IPS DF 6.9 (cell line): ENCODE measurements at regions not wholly inside any gene's neighbourhood (a gene's known extent, or its start where the extent isn't known, plus 50 kb on each side); places are given as distances from the start of the nearest gene placed in this dataset.

Source experiments
- DNase-seq: peaks from one replicate; pipeline ENCODE4 v3.0.0-alpha.2; 2013; ENCODE audit warnings: low read depth, low spot score
- H3K27ac ChIP-seq: one replicate; pipeline ENCODE4 v1.5.1; 2013; ENCODE audit warnings: low read length, control low read depth
- H3K27me3 ChIP-seq: 2 replicates; pipeline ENCODE4 v1.6.1; 2013; ENCODE audit warnings: mild to moderate bottlenecking, low read length; ENCODE audit not compliant: control insufficient read depth, insufficient read depth
- H3K36me3 ChIP-seq: 2 replicates; pipeline ENCODE4 v1.6.1; 2013; ENCODE audit warnings: low read length; ENCODE audit not compliant: control insufficient read depth, insufficient read depth
- H3K4me1 ChIP-seq: 2 replicates; pipeline ENCODE4 v1.6.1; 2013; ENCODE audit warnings: low read length; ENCODE audit not compliant: control insufficient read depth, insufficient read depth
- H3K4me3 ChIP-seq: 2 replicates; pipeline ENCODE4 v1.5.1; 2013; ENCODE audit warnings: mild to moderate bottlenecking, low read length
- H3K9me3 ChIP-seq: 2 replicates; pipeline ENCODE4 v1.6.1; 2013; ENCODE audit warnings: low read length, inconsistent platforms; ENCODE audit not compliant: control insufficient read depth, insufficient read depth
- WGBS: extraction: QIAGEN DNeasy Blood & Tissue Kit; methylation state at CpG from one replicate; pipeline ENCODE4 v1.1.7; 2013; ENCODE audit warnings: mixed read lengths, missing lambda C conversion rate; ENCODE audit not compliant: insufficient read length, insufficient coverage; 5-methylcytosine and 5-hydroxymethylcytosine counted together

DNA sequence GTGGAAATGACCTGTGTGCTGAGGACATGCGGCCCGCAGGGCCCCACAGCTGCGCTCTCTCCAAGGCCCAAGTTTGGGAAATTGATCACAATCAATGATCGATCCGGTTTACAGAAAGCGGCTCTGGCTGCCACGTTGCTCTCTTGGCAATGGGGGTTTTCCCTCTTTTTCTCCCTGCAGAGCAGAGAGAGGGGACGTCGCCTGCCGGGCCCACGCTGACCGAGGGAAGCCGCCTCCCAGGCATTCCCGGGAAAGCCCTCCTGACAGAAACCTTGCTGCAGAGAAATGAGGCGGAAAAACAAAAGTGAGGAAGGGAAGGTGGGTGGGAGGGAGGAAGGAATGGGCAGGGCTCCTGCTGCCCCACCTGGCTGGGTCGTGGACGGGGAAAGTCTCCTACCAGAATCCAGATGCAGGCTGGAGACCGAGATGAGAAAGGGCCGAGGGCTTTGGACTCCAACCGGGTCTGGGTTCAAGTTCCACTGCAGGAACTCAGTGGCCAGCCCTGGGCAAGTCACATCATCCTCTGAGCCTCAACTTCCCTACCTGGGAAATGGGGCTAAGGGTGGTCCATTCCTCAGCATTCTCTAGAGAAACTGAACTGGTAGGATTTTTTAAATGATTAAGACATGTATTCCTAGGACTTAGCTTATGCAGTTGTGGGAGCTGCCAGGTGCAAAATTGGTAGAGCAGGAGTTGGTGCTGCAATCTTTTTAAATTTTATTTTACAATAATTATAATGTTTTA is 75.5 kb downstream of the PHETA1 start:
- no CpG with 5 or more reads among the region's 20 CpGs for WGBS
- H3K4me1 ChIP-seq = no peaks in the 10 kb centered on the region; the same call in 1 of the 2 replicates
- H3K27ac ChIP-seq = no peak overlapping the region
- no peaks in the 10 kb centered on the region for H3K27me3 ChIP-seq
- H3K4me3 ChIP-seq = no peak overlapping the region
- H3K36me3 ChIP-seq = no peaks in the 10 kb centered on the region
- DNase-seq = no peak
- no peaks in the 10 kb centered on the region for H3K9me3 ChIP-seq

DNA sequence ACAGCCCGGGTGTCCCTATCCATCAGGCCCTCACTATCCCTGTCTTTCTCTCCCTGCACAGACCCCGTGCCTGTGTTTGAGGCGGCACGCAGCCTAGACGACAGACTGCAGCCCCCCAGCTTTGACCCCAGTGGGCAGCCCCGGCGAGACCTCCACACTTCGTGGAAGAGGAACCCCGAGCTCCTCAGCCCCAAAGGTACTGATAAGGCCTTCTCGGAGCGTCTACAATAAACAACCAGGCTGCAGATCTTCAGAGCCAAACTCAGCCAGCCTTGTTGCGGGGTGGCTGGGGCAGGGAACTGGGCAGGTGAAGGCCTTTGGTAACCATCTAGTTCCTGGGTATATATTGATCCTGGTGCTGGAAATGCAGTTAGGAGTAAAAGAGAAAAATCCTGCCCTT is 77.5 kb downstream of the PHETA1 start:
- Histone ChIP-seq H3K9me3 (no peaks in the 10 kb centered on the region), H3K4me1 (no peaks in the 10 kb centered on the region), H3K27ac (no peak overlapping the region), H3K4me3 (no peak overlapping the region), H3K36me3 (no peaks in the 10 kb centered on the region), H3K27me3 (no peaks in the 10 kb centered on the region)
- no peak for DNase-seq
- no CpG with 5 or more reads among the region's 12 CpGs for WGBS

GRCh38 chr12:111288771-111289170 is 80.1 kb downstream of the PHETA1 start:
- no peak overlapping the region for H3K27ac ChIP-seq
- no CpG with 5 or more reads among the region's 10 CpGs for WGBS

GRCh38 chr12:111287125-111287900 is 81.6 kb downstream of the PHETA1 start:
- H3K27me3 ChIP-seq = no peaks in the 10 kb centered on the region
- H3K4me3 ChIP-seq = no peak overlapping the region
- H3K27ac ChIP-seq = no peak overlapping the region
- peaks cover 5% of the 10 kb centered on the region for H3K4me1 ChIP-seq
- WGBS = no CpG with 5 or more reads among the region's 34 CpGs
- no peaks in the 10 kb centered on the region for H3K9me3 ChIP-seq
- no peak for DNase-seq
- no peaks in the 10 kb centered on the region for H3K36me3 ChIP-seq

More at GRCh38 chr12:111288771-111289170, 80.1 kb downstream of the PHETA1 start:
- H3K27me3 ChIP-seq = no peaks in the 10 kb centered on the region
- H3K9me3 ChIP-seq = no peaks in the 10 kb centered on the region
- H3K4me1 ChIP-seq = peaks cover 5% of the 10 kb centered on the region
- no peak overlapping the region for H3K4me3 ChIP-seq
- DNase-seq = no peak
- no peaks in the 10 kb centered on the region for H3K36me3 ChIP-seq

GRCh38 chr12:111285200-111285599 is 83.7 kb downstream of the PHETA1 start:
- DNase-seq = no peak
- Histone ChIP-seq H3K27me3 (no peaks in the 10 kb centered on the region), H3K27ac (no peak overlapping the region), H3K9me3 (no peaks in the 10 kb centered on the region), H3K36me3 (no peaks in the 10 kb centered on the region), H3K4me3 (no peak overlapping the region), H3K4me1 (peaks cover 5% of the 10 kb centered on the region)
- WGBS = no CpG with 5 or more reads among the region's 5 CpGs

- Histone ChIP-seq H3K27me3 (no peaks in the 10 kb centered on the region), H3K4me1 (peaks cover 5% of the 10 kb centered on the region), H3K27ac (no peak overlapping the region), H3K36me3 (no peaks in the 10 kb centered on the region), H3K9me3 (no peaks in the 10 kb centered on the region), H3K4me3 (no peak overlapping the region)
- no CpG with 5 or more reads among the region's 11 CpGs for WGBS
- DNase-seq = no peak
These were observed 84.2 kb downstream of the PHETA1 start for GRCh38 chr12:111284709-111285108.

DNA sequence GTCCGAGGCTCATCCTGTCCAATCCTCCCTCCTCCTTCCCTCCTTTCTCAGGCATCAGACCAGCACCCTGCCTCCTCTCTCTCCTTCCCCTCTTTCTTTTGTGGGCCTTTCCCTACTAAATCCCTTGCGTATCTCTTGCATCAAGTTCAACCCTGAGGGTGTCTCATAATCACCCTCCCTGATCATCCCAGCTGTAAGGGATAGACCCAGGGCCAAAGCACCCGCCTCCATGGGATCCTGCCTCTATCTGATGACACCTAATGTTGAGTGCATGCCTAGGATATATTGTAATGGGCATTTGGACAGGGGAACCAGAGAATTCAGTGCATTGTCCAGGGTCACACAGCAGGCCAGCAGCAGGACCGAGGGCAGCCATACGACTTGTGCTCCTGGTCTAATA is 84.9 kb downstream of the PHETA1 start:
- no CpG with 5 or more reads among the region's 5 CpGs for WGBS
- no peaks in the 10 kb centered on the region for H3K27me3 ChIP-seq
- H3K36me3 ChIP-seq = no peaks in the 10 kb centered on the region
- DNase-seq = no peak
- H3K9me3 ChIP-seq = no peaks in the 10 kb centered on the region
- H3K4me1 ChIP-seq = peaks cover 5% of the 10 kb centered on the region
- H3K4me3 ChIP-seq = no peak overlapping the region
- H3K27ac ChIP-seq = no peak overlapping the region

DNA sequence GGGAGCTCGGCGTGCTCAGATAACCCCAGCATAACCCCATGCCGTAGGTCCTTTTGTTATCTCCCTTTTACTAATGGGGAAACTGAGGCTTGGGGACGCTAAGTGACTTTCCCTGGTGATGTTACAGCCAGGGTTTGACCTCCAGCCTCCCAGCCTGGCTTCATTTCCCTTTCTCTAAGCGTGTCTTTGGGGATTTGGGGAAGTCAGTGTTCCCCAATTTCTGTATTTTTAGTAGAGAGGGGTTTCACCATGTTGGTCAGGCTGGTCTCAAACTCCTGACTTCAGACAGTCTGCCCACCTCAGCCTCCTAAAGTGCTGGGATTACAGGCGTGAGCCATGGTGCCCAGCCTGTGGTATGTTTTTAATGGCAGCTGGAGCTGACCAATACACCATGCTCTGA is 85.4 kb downstream of the PHETA1 start:
- WGBS = no CpG with 5 or more reads among the region's 6 CpGs
- Histone ChIP-seq H3K27me3 (no peaks in the 10 kb centered on the region), H3K9me3 (no peaks in the 10 kb centered on the region), H3K36me3 (no peaks in the 10 kb centered on the region), H3K4me3 (no peak overlapping the region), H3K27ac (no peak overlapping the region), H3K4me1 (peaks cover 5% of the 10 kb centered on the region)
- DNase-seq = no peak

GRCh38 chr12:111277570-111277969 is 91.3 kb downstream of the PHETA1 start:
- Histone ChIP-seq H3K4me3 (no peak overlapping the region), H3K27me3 (no peaks in the 10 kb centered on the region), H3K36me3 (no peaks in the 10 kb centered on the region), H3K9me3 (no peaks in the 10 kb centered on the region), H3K4me1 (no peaks in the 10 kb centered on the region), H3K27ac (no peak overlapping the region)
- WGBS = no CpG with 5 or more reads among the region's 9 CpGs
- no peak for DNase-seq

DNA sequence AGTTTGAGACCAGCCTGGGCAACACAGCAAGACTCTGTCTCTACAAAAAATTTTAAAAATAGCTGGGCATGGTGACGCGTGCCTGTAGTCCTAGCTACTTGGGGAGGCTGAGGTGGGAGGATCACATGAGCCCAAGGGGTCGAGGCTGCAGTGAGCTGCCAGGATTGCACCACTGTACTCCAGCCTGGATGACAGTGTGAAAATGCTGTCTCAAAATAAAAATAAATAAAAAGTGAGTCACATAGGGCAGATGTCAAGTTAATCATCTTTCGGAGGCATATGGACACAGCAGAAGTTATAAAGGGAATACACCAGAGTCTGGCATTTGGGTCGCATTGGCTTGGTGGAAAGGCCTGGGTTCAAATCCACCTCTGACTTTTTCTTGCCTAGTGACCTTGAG is 92.7 kb downstream of the PHETA1 start:
- WGBS = no CpG with 5 or more reads among the region's 5 CpGs
- Histone ChIP-seq H3K9me3 (no peaks in the 10 kb centered on the region), H3K4me3 (no peak overlapping the region), H3K27me3 (no peaks in the 10 kb centered on the region), H3K27ac (no peak overlapping the region), H3K36me3 (no peaks in the 10 kb centered on the region), H3K4me1 (no peaks in the 10 kb centered on the region)
- no peak for DNase-seq
